GM19455 (cell line): ENCODE measurements at regions not wholly inside any gene's neighbourhood (a gene's known extent, or its start where the extent isn't known, plus 50 kb on each side); places are given as distances from the start of the nearest gene placed in this dataset.
"Not testable (repeated sequence)": the region's sequence is repeated elsewhere in the genome, so short reads cannot be mapped to it uniquely, and the experiment has no call there.

Experiments
- ATAC-seq: cut with Tn5 transposase; IDR thresholded peaks from one replicate; pipeline ENCODE4 v1.9.1; 2021; ENCODE audit not compliant: unreplicated experiment

- no peak for ATAC-seq
Measured at GRCh38 chr14:83712418-83713129, 1817.4 kb upstream of the FLRT2 start.

- no peak for ATAC-seq
Measured at GRCh38 chr14:83713732-83714131, 1816.2 kb upstream of the FLRT2 start.

GRCh38 chr14:83714151-83714550 lies 1815.8 kb upstream of the FLRT2 start:
- no peak for ATAC-seq

- not testable (repeated sequence) for ATAC-seq
Measured at GRCh38 chr14:83719435-83719834, 1810.5 kb upstream of the FLRT2 start.

GRCh38 chr14:83733670-83734069 lies 1796.3 kb upstream of the FLRT2 start:
- ATAC-seq, result no peak

GRCh38 chr14:83734431-83734830 lies 1795.5 kb upstream of the FLRT2 start:
- ATAC-seq, result no peak

- no peak for ATAC-seq
Measured at GRCh38 chr14:83741269-83741668, 1788.7 kb upstream of the FLRT2 start.

GRCh38 chr14:83744224-83744623 lies 1785.7 kb upstream of the FLRT2 start:
- no peak for ATAC-seq

GRCh38 chr14:83744891-83745290 lies 1785.1 kb upstream of the FLRT2 start:
- ATAC-seq, result no peak

GRCh38 chr14:83746336-83746735 lies 1783.6 kb upstream of the FLRT2 start:
- ATAC-seq, result no peak

GRCh38 chr14:83757916-83758315 lies 1772.0 kb upstream of the FLRT2 start:
- no peak for ATAC-seq

GRCh38 chr14:83764656-83765599 lies 1765.0 kb upstream of the FLRT2 start:
- no peak for ATAC-seq

- no peak for ATAC-seq
Measured at GRCh38 chr14:83777516-83777915, 1752.4 kb upstream of the FLRT2 start.

GRCh38 chr14:83779266-83779665 lies 1750.7 kb upstream of the FLRT2 start:
- no peak for ATAC-seq

- no peak for ATAC-seq
Measured at GRCh38 chr14:83780321-83780720, 1749.6 kb upstream of the FLRT2 start.

- ATAC-seq, result no peak
Measured at GRCh38 chr14:83798421-83798820, 1731.5 kb upstream of the FLRT2 start.

- ATAC-seq, result no peak
Measured at GRCh38 chr14:83799233-83799632, 1730.7 kb upstream of the FLRT2 start.

- ATAC-seq, result no peak
Measured at GRCh38 chr14:83814896-83815295, 1715.0 kb upstream of the FLRT2 start.

GRCh38 chr14:83816761-83817160 lies 1713.2 kb upstream of the FLRT2 start:
- ATAC-seq, result no peak

GRCh38 chr14:83825843-83826242 lies 1704.1 kb upstream of the FLRT2 start:
- no peak for ATAC-seq

GRCh38 chr14:83826838-83827237 lies 1703.1 kb upstream of the FLRT2 start:
- ATAC-seq, result no peak

GRCh38 chr14:83827383-83827782 lies 1702.6 kb upstream of the FLRT2 start:
- no peak for ATAC-seq
